OCI-LY7 (cell line): ENCODE measurements at regions not wholly inside any gene's neighbourhood (a gene's known extent, or its start where the extent isn't known, plus 50 kb on each side); places are given as distances from the start of the nearest gene placed in this dataset.

ENCODE experiments used
- BruUV-seq: library from RNA; stranded (reverse); fragments of 400-500 nt; replicated peaks from 2 replicates; lab custom pipeline; 2021; lab: Mats Ljungman, UMichigan
- CTCF ChIA-PET: fragments of 300-600 bp; sonication (Branson Sonifier 250); formaldehyde crosslinking; loops from one replicate; lab custom pipeline; 2022; ENCODE audit warnings: antibody characterized with exemption; ENCODE audit not compliant: unreplicated experiment; lab: Charles Lee
- POLR2A ChIA-PET: fragments of 300-600 bp; sonication (Branson Sonifier 250); formaldehyde crosslinking; loops from one replicate; lab custom pipeline; 2022; ENCODE audit warnings: antibody characterized with exemption; lab: Charles Lee
- DNase-seq: peaks from one replicate; pipeline ENCODE4 v3.0.0-alpha.2; 2015; ENCODE audit warnings: low spot score
- H2AFZ ChIP-seq: fragments of 200-600 bp; sonication (generic), shearing (Covaris generic); 2 replicates; pipeline ENCODE4 v1.6.1; 2014; ENCODE audit warnings: mild to moderate bottlenecking, antibody characterized with exemption, low read length, moderate library complexity
- H3K27ac ChIP-seq: fragments of 200-600 bp; sonication (generic); 2 replicates; pipeline ENCODE4 v1.5.1; 2014; ENCODE audit warnings: mixed run types, low read depth, mild to moderate bottlenecking, moderate library complexity, low read length, inconsistent platforms; ENCODE audit not compliant: poor library complexity, severe bottlenecking
- H3K36me3 ChIP-seq: fragments of 200-600 bp; sonication (generic); 2 replicates; pipeline ENCODE4 v1.6.1; 2014; ENCODE audit warnings: mild to moderate bottlenecking, antibody characterized with exemption, low read length, moderate library complexity, mixed read lengths; ENCODE audit not compliant: insufficient read depth
- H3K4me1 ChIP-seq: fragments of 200-600 bp; sonication (generic); 2 replicates; pipeline ENCODE4 v1.5.1; 2014; ENCODE audit warnings: mild to moderate bottlenecking, low read length; ENCODE audit not compliant: insufficient read depth, poor library complexity, severe bottlenecking
- H3K4me2 ChIP-seq: fragments of 200-600 bp; sonication (generic); 2 replicates; pipeline ENCODE4 v1.6.1; 2014; ENCODE audit warnings: mild to moderate bottlenecking, low read length
- H3K4me3 ChIP-seq: fragments of 200-600 bp; sonication (generic); 2 replicates; pipeline ENCODE4 v1.5.1; 2014; ENCODE audit warnings: mild to moderate bottlenecking, low read depth, low read length; ENCODE audit not compliant: poor library complexity, severe bottlenecking
- H3K79me2 ChIP-seq: fragments of 200-600 bp; sonication (generic); 2 replicates; pipeline ENCODE4 v1.6.1; 2016; ENCODE audit warnings: low read depth, mild to moderate bottlenecking, low read length, moderate library complexity, mixed read lengths; ENCODE audit not compliant: insufficient read depth
- H3K9me2 ChIP-seq: fragments of 200-600 bp; sonication (generic); 2 replicates; pipeline ENCODE4 v1.6.1; 2016; ENCODE audit warnings: mild to moderate bottlenecking, low read length, mixed read lengths; ENCODE audit not compliant: insufficient read depth
- H3K9me3 ChIP-seq: fragments of 200-600 bp; sonication (generic); 2 replicates; pipeline ENCODE4 v1.6.1; 2014; ENCODE audit warnings: mild to moderate bottlenecking, mixed run types, low read length, mixed read lengths
- H4K20me1 ChIP-seq: fragments of 200-600 bp; sonication (generic); 2 replicates; pipeline ENCODE4 v1.6.1; 2014; ENCODE audit warnings: mild to moderate bottlenecking, antibody characterized with exemption, low read length, moderate library complexity, mixed read lengths; ENCODE audit not compliant: insufficient read depth
- CTCF ChIP-seq: fragments of 200-600 bp; sonication (generic); conservative IDR thresholded peaks from 2 replicates; pipeline ENCODE4 v1.5.1; 2014; ENCODE audit warnings: mild to moderate bottlenecking, antibody characterized with exemption, low read length, moderate library complexity, mixed read lengths
- EZH2phosphoT487 ChIP-seq: fragments of 200-600 bp; sonication (generic); IDR thresholded peaks from 2 replicates; pipeline ENCODE4 v1.6.1; 2018; ENCODE audit warnings: low read depth, borderline replicate concordance, mild to moderate bottlenecking, mixed run types, antibody characterized with exemption, low read length, moderate library complexity, mixed read lengths
- intact Hi-C: fragments of 100-400 bp; cut with micrococcal nuclease; formaldehyde crosslinking; loops from one replicate; pipeline ENCODE4 v1.10.0; 2022; ENCODE audit not compliant: unreplicated experiment

DNA sequence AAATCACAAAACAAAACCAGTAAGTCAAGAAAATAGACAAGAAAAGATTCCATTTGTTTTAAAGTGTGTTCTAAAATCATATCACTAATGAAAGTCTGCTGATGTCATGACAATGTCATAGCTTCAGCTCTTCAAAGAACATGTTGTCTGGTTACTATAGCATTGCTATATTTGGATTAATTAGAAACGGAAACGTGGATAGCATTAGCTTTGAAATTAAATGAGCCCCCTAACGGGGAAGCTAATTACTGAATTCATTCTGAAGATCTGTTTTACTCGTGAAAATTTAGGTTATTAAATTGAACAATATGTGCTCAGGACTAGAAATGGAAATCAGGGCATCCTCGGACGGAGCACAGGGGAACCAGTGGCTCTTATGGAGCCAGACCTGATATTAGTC lies 316.7 kb upstream of the AGTR1 start:
- ChIA-PET CTCF (no interaction called here), POLR2A (interaction anchor here (0.7 to 1.7 kb wide), 4 partner anchors 9 to 21 kb away, joined by 3 to 5 read pairs (median 4); no protein-coding TSS in a partner anchor)

GRCh38 chr3:148389916-148390315 lies 307.8 kb upstream of the AGTR1 start:
- Histone ChIP-seq H4K20me1 (no peaks in the 10 kb centered on the region), H3K36me3 (no peaks in the 10 kb centered on the region), H3K9me3 (no peaks in the 10 kb centered on the region; the same call in 1 of the 2 replicates), H2AFZ (no peak overlapping the region), H3K9me2 (no peaks in the 10 kb centered on the region), H3K4me1 (no peaks in the 10 kb centered on the region), H3K4me2 (no peak overlapping the region), H3K27ac (no peak overlapping the region), H3K79me2 (no peaks in the 10 kb centered on the region), H3K4me3 (no peak overlapping the region)
- no peak for TF ChIP-seq EZH2phosphoT487
- no peak for TF ChIP-seq CTCF
- intact Hi-C loops: no loop called here
- CTCF ChIA-PET: no interaction called here
- DNase-seq: no peak
- POLR2A ChIA-PET: interaction anchor here (0.6 to 1.1 kb wide), 2 partner anchors 11 to 751 kb away, joined by 4 read pairs; no protein-coding TSS in a partner anchor
- BruUV-seq: no TSS peak

More for the DNA sequence above, 316.7 kb upstream of the AGTR1 start:
- Histone ChIP-seq H3K4me2 (no peak overlapping the region), H3K4me1 (no peaks in the 10 kb centered on the region), H4K20me1 (no peaks in the 10 kb centered on the region; the same call in 1 of the 2 replicates), H3K36me3 (no peaks in the 10 kb centered on the region), H3K27ac (no peak overlapping the region), H3K9me3 (no peaks in the 10 kb centered on the region), H2AFZ (no peak overlapping the region), H3K79me2 (no peaks in the 10 kb centered on the region), H3K4me3 (no peak overlapping the region), H3K9me2 (no peaks in the 10 kb centered on the region)
- TF ChIP-seq EZH2phosphoT487 (no peak), CTCF (no peak)
- intact Hi-C loops: no loop called here
- no peak for DNase-seq
- BruUV-seq: no TSS peak

GRCh38 chr3:148395821-148396220 lies 301.9 kb upstream of the AGTR1 start:
- TF ChIP-seq EZH2phosphoT487 (no peak), CTCF (no peak)

More at GRCh38 chr3:148395821-148396220, 301.9 kb upstream of the AGTR1 start:
- H3K27ac ChIP-seq: no peak overlapping the region
- no peaks in the 10 kb centered on the region for H3K79me2 ChIP-seq
- POLR2A ChIA-PET: no interaction called here
- H3K4me1 ChIP-seq: no peaks in the 10 kb centered on the region
- BruUV-seq: no TSS peak
- H3K4me2 ChIP-seq: no peak overlapping the region
- CTCF ChIA-PET: no interaction called here
- H4K20me1 ChIP-seq: no peaks in the 10 kb centered on the region
- no peaks in the 10 kb centered on the region for H3K9me3 ChIP-seq
- H3K4me3 ChIP-seq: no peak overlapping the region
- intact Hi-C loops: no loop called here
- H3K36me3 ChIP-seq: no peaks in the 10 kb centered on the region
- DNase-seq: no peak
- H3K9me2 ChIP-seq: no peaks in the 10 kb centered on the region
- no peak overlapping the region for H2AFZ ChIP-seq
